ENCODE measurements at regions not wholly inside any gene's neighbourhood (a gene's known extent, or its start where the extent isn't known, plus 50 kb on each side); places are given as distances from the start of the nearest gene placed in this dataset.

DNA sequence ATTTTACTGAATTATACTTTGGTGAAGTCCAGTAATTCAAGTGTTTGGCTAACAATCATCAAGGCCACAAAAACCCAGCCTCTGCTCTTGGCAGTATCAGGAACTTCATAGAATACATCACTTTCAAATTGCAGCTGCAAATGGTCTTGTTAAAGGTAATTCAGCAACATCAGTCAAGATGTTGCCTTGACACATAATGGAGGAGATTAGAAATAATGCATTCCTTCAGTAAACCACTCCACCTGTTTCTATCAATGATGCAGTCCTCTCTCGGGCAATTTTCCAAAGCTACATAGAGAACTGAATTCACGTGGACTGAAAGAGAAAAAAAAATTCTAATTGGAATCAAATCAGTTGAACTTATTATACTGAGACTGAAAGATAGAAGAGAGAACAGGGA, 279.3 kb downstream of the VGLL3 start:
- H3K27ac ChIP-seq: no peak overlapping the region
- H3K4me3 ChIP-seq: no peak overlapping the region
- no peak for TF ChIP-seq CTCF (IDR thresholded peaks at IDR 0.05)
- no peak for TF ChIP-seq POLR2A (IDR thresholded peaks at IDR 0.05)
- no peaks in the 10 kb centered on the region for H3K9me3 ChIP-seq
- no peaks in the 10 kb centered on the region for H3K36me3 ChIP-seq
- no peak for DNase-seq
- no peaks in the 10 kb centered on the region for H3K4me1 ChIP-seq
- H3K27me3 ChIP-seq: no peaks in the 10 kb centered on the region
- intact Hi-C loops (cut with DNase I; ENCODE audit: low total_unique reads): no loop called here

DNA sequence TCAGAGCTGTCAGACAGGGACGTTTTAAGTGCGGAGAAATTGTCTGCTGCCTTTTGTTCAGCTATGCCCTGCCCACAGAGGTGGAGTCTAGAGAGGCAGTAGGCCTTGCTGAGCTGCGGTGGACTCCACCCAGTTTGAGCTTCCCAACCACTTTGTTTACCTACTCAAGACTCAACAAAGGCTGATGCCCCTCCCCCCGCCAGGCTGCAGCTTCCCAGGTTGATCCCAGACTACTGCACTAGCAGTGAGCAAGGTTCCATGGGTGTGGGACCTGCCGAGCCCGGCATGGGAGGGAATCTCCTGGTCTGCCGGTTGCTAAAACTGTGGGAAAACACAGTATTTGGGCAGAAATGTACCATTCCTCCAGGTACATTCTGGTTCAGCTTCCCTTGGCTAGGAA, 282.1 kb downstream of the VGLL3 start:
- H3K4me1 ChIP-seq: no peaks in the 10 kb centered on the region
- H3K27ac ChIP-seq: no peak overlapping the region
- H3K9me3 ChIP-seq: no peaks in the 10 kb centered on the region
- intact Hi-C loops (cut with DNase I; ENCODE audit: low total_unique reads): no loop called here
- TF ChIP-seq POLR2A (IDR thresholded peaks at IDR 0.05) (no peak), CTCF (IDR thresholded peaks at IDR 0.05) (no peak)
- no peaks in the 10 kb centered on the region for H3K27me3 ChIP-seq
- DNase-seq: no peak
- no peak overlapping the region for H3K4me3 ChIP-seq
- no peaks in the 10 kb centered on the region for H3K36me3 ChIP-seq

DNA sequence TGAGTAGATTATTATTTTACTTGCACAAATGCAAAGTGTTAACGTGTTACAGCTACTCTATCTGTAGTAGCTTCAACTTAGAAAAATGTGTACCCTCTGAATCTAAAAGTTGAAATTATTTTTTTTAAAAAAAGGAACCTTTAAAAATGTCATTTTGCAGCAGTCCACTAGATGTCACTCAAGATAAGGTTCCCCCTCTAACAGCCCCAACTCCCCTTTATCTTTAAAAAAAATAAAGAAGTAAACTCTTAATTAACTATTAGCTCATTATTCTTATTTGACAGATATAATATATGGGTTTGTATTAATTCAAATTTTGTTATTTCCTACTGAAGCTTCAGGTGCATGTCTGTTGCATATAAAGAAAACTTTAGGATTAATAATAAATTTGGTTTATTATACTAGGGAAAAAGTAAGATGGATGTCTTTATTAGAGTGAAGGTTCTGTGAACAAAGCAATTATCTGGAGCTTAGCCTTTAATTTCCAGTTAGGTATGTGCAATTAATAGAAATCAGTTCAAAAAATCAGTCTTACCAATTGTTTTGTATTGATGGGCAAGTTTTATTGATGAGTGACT, 288.5 kb downstream of the VGLL3 start:
- no peak for DNase-seq
- H3K36me3 ChIP-seq: no peaks in the 10 kb centered on the region
- H3K9me3 ChIP-seq: no peaks in the 10 kb centered on the region
- no peak overlapping the region for H3K4me3 ChIP-seq
- TF ChIP-seq CTCF (IDR thresholded peaks at IDR 0.05): no peak
- TF ChIP-seq POLR2A (IDR thresholded peaks at IDR 0.05): no peak
- intact Hi-C loops (cut with DNase I; ENCODE audit: low total_unique reads): no loop called here
- H3K27ac ChIP-seq: no peak overlapping the region
- no peaks in the 10 kb centered on the region for H3K4me1 ChIP-seq
- H3K27me3 ChIP-seq: no peaks in the 10 kb centered on the region

GRCh38 chr3:86695752-86696151, 295.2 kb downstream of the VGLL3 start:
- H3K4me3 ChIP-seq: no peak overlapping the region
- DNase-seq: no peak
- no peaks in the 10 kb centered on the region for H3K36me3 ChIP-seq
- no peaks in the 10 kb centered on the region for H3K4me1 ChIP-seq
- TF ChIP-seq CTCF (IDR thresholded peaks at IDR 0.05): no peak
- intact Hi-C loops (cut with DNase I; ENCODE audit: low total_unique reads): no loop called here
- no peaks in the 10 kb centered on the region for H3K9me3 ChIP-seq
- no peaks in the 10 kb centered on the region for H3K27me3 ChIP-seq
- no peak overlapping the region for H3K27ac ChIP-seq

DNA sequence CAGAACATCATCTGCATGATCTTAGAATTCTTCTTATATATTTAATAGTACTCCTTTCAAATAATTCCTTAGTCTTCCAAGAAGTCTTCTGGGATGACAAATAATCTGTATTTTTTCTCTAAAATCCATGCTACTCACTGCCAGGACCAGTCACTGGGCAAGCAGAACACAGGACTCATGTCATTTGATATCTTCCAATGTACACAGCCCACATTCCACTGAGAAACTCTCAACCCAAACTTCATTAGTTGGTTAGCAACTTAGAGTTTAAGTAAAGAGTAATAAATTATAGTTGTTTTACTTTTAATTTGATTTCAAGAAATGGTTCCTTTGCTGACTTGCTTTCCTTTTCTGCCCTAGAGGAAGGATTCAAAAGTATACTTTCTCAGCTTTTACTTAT, 317.0 kb downstream of the VGLL3 start:
- Histone ChIP-seq H3K27me3 (no peaks in the 10 kb centered on the region), H3K4me3 (no peak overlapping the region), H3K9me3 (no peaks in the 10 kb centered on the region), H3K4me1 (no peaks in the 10 kb centered on the region), H3K36me3 (no peaks in the 10 kb centered on the region), H3K27ac (no peak overlapping the region)
- no peak for TF ChIP-seq POLR2A (IDR thresholded peaks at IDR 0.05)
- no peak for TF ChIP-seq CTCF (IDR thresholded peaks at IDR 0.05)
- DNase-seq: no peak
- intact Hi-C loops (cut with DNase I; ENCODE audit: low total_unique reads): no loop called here

Measured in uterus (tissue), 3 donors.